GM12892 (cell line): ENCODE measurements at regions not wholly inside any gene's neighbourhood (a gene's known extent, or its start where the extent isn't known, plus 50 kb on each side); places are given as distances from the start of the nearest gene placed in this dataset.

Experiments
- DNase-seq: peaks from one replicate; pipeline ENCODE4 v3.0.0; 2011; ENCODE audit not compliant: insufficient read length
- FAIRE-seq: peaks from 2 replicates; lab custom pipeline; 2011; peaks lifted over from hg19 to GRCh38; lab: Jason Lieb, UNC
- POLR2A ChIP-seq: IDR thresholded peaks from 2 replicates; pipeline ENCODE4 v1.6.1; 2011; ENCODE audit warnings: low read depth, low read length, control low read depth
- POLR2AphosphoS5 ChIP-seq: IDR thresholded peaks from 2 replicates; pipeline ENCODE4 v1.6.1; 2011; ENCODE audit warnings: low read depth, low read length, control low read depth
- TAF1 ChIP-seq: IDR thresholded peaks from 2 replicates; pipeline ENCODE4 v1.6.1; 2011; ENCODE audit warnings: low read depth, mild to moderate bottlenecking, control low read depth, low read length, borderline replicate concordance

- FAIRE-seq: no peak
- no peak for DNase-seq
- no peak for TF ChIP-seq TAF1
- TF ChIP-seq POLR2AphosphoS5: no peak
- no peak for TF ChIP-seq POLR2A
Measured at GRCh38 chr12:93033948-93034347, 104.9 kb upstream of the EEA1 start.

GRCh38 chr12:93039062-93039461, 110.0 kb upstream of the EEA1 start:
- DNase-seq (no peak), FAIRE-seq (no peak)
- TF ChIP-seq TAF1 (no peak), POLR2A (no peak), POLR2AphosphoS5 (no peak)

GRCh38 chr12:93039930-93040329, 110.8 kb upstream of the EEA1 start:
- no peak for TF ChIP-seq POLR2AphosphoS5
- no peak for TF ChIP-seq POLR2A
- no peak for TF ChIP-seq TAF1

GRCh38 chr12:93040367-93040766, 111.3 kb upstream of the EEA1 start:
- no peak for DNase-seq
- no peak for FAIRE-seq
- TF ChIP-seq TAF1: no peak
- no peak for TF ChIP-seq POLR2A
- no peak for TF ChIP-seq POLR2AphosphoS5

More at GRCh38 chr12:93039930-93040329, 110.8 kb upstream of the EEA1 start:
- FAIRE-seq: no peak
- DNase-seq: no peak

- TF ChIP-seq POLR2A: no peak
- no peak for TF ChIP-seq TAF1
- TF ChIP-seq POLR2AphosphoS5: no peak
- DNase-seq (no peak), FAIRE-seq (no peak)
Measured at GRCh38 chr12:93041416-93041815, 112.3 kb upstream of the EEA1 start.

- no peak for TF ChIP-seq POLR2AphosphoS5
- DNase-seq: no peak
- no peak for FAIRE-seq
Measured at GRCh38 chr12:93042283-93042682, 113.2 kb upstream of the EEA1 start.

- FAIRE-seq: no peak
- TF ChIP-seq POLR2A: no peak
- TF ChIP-seq POLR2AphosphoS5: no peak
- DNase-seq: no peak
Measured at GRCh38 chr12:93042684-93043083, 113.6 kb upstream of the EEA1 start.

- TF ChIP-seq POLR2A (no peak), POLR2AphosphoS5 (no peak), TAF1 (no peak)
- no peak for DNase-seq
- no peak for FAIRE-seq
Measured at GRCh38 chr12:93043192-93043876, 114.2 kb upstream of the EEA1 start.

- DNase-seq: no peak
- no peak for TF ChIP-seq POLR2AphosphoS5
- no peak for TF ChIP-seq POLR2A
- no peak for TF ChIP-seq TAF1
- no peak for FAIRE-seq
Measured at GRCh38 chr12:93043877-93044209, 114.7 kb upstream of the EEA1 start.

GRCh38 chr12:93047118-93047517, 118.0 kb upstream of the EEA1 start:
- FAIRE-seq: no peak
- DNase-seq: no peak
- TF ChIP-seq POLR2AphosphoS5 (no peak), POLR2A (no peak), TAF1 (no peak)

- no peak for FAIRE-seq
- TF ChIP-seq TAF1 (no peak), POLR2AphosphoS5 (no peak), POLR2A (no peak)
Measured at GRCh38 chr12:93048656-93049055, 119.6 kb upstream of the EEA1 start.

GRCh38 chr12:93050026-93050747, 121.1 kb upstream of the EEA1 start:
- no peak for TF ChIP-seq POLR2AphosphoS5
- TF ChIP-seq POLR2A: no peak
- no peak for TF ChIP-seq TAF1
- FAIRE-seq: no peak
- no peak for DNase-seq

More at GRCh38 chr12:93048656-93049055, 119.6 kb upstream of the EEA1 start:
- DNase-seq: no peak

- FAIRE-seq: no peak
- DNase-seq: no peak
- TF ChIP-seq TAF1 (no peak), POLR2A (no peak), POLR2AphosphoS5 (no peak)
Measured at GRCh38 chr12:93050748-93051081, 121.6 kb upstream of the EEA1 start.

- TF ChIP-seq POLR2A (no peak), POLR2AphosphoS5 (no peak), TAF1 (no peak)
- DNase-seq (no peak), FAIRE-seq (peak; percentile 57)
Measured at GRCh38 chr12:93054021-93054420, 124.9 kb upstream of the EEA1 start.
